ENCODE measurements at regions not wholly inside any gene's neighbourhood (a gene's known extent, or its start where the extent isn't known, plus 50 kb on each side); places are given as distances from the start of the nearest gene placed in this dataset.

DNA sequence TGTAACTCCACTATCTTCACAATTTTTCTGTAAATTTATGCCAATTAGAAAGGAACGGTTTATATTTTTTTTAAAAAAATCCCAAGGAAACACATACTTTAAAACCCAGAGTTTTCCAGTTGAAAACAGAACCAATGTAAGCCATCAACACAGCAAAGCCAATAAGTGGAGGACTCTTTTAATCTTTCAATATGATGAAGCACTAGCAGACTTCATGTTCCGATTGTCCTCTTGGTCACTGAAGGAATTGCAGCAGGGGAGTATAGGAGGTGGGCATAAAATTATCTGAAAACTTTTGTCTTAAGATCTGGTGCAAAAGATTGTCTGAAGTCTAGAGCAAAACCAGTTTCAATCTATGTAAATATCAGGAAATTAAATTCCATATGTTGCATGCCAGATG, 102.1 kb upstream of the PAPPA start:
- POLR2A ChIA-PET: no interaction called here

More for the DNA sequence above, 102.1 kb upstream of the PAPPA start:
- no peak overlapping the region for H3K4me2 ChIP-seq
- CTCF ChIA-PET: no interaction called here
- no peaks in the 10 kb centered on the region for H3K27me3 ChIP-seq (ENCODE audit: insufficient read depth)
- no peaks in the 10 kb centered on the region for H3K36me3 ChIP-seq (replicated peaks in 1 of 2; ENCODE audit: control insufficient read depth in 1 of 2, insufficient read depth in 2 of 2, low read length in 1 of 2)
- no peak for TF ChIP-seq MXI1 (IDR thresholded peaks at IDR 0.05; ENCODE audit: low read depth, low read length)
- TF ChIP-seq RAD21 (IDR thresholded peaks at IDR 0.05; ENCODE audit: low read length): no peak
- TF ChIP-seq, protein P1, sequence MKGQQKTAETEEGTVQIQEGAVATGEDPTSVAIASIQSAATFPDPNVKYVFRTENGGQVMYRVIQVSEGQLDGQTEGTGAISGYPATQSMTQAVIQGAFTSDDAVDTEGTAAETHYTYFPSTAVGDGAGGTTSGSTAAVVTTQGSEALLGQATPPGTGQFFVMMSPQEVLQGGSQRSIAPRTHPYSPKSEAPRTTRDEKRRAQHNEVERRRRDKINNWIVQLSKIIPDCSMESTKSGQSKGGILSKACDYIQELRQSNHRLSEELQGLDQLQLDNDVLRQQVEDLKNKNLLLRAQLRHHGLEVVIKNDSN (IDR thresholded peaks at IDR 0.05; ENCODE audit: borderline replicate concordance, low read depth): no peak
- no peak for TF ChIP-seq YY1 (IDR thresholded peaks at IDR 0.05; ENCODE audit: low read depth)
- TF ChIP-seq, protein P2, sequence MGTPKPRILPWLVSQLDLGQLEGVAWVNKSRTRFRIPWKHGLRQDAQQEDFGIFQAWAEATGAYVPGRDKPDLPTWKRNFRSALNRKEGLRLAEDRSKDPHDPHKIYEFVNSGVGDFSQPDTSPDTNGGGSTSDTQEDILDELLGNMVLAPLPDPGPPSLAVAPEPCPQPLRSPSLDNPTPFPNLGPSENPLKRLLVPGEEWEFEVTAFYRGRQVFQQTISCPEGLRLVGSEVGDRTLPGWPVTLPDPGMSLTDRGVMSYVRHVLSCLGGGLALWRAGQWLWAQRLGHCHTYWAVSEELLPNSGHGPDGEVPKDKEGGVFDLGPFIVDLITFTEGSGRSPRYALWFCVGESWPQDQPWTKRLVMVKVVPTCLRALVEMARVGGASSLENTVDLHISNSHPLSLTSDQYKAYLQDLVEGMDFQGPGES (IDR thresholded peaks at IDR 0.05; ENCODE audit: low read depth, low read length): no peak
- TF ChIP-seq RXRA (IDR thresholded peaks at IDR 0.05; ENCODE audit: borderline replicate concordance, low read depth): no peak
- TF ChIP-seq SIN3A (IDR thresholded peaks at IDR 0.05; ENCODE audit: borderline replicate concordance, low read depth, low read length): no peak
- TF ChIP-seq, protein P3, sequence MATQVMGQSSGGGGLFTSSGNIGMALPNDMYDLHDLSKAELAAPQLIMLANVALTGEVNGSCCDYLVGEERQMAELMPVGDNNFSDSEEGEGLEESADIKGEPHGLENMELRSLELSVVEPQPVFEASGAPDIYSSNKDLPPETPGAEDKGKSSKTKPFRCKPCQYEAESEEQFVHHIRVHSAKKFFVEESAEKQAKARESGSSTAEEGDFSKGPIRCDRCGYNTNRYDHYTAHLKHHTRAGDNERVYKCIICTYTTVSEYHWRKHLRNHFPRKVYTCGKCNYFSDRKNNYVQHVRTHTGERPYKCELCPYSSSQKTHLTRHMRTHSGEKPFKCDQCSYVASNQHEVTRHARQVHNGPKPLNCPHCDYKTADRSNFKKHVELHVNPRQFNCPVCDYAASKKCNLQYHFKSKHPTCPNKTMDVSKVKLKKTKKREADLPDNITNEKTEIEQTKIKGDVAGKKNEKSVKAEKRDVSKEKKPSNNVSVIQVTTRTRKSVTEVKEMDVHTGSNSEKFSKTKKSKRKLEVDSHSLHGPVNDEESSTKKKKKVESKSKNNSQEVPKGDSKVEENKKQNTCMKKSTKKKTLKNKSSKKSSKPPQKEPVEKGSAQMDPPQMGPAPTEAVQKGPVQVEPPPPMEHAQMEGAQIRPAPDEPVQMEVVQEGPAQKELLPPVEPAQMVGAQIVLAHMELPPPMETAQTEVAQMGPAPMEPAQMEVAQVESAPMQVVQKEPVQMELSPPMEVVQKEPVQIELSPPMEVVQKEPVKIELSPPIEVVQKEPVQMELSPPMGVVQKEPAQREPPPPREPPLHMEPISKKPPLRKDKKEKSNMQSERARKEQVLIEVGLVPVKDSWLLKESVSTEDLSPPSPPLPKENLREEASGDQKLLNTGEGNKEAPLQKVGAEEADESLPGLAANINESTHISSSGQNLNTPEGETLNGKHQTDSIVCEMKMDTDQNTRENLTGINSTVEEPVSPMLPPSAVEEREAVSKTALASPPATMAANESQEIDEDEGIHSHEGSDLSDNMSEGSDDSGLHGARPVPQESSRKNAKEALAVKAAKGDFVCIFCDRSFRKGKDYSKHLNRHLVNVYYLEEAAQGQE (IDR thresholded peaks at IDR 0.05; ENCODE audit: low read depth, low read length): no peak
- TF ChIP-seq, protein P4, sequence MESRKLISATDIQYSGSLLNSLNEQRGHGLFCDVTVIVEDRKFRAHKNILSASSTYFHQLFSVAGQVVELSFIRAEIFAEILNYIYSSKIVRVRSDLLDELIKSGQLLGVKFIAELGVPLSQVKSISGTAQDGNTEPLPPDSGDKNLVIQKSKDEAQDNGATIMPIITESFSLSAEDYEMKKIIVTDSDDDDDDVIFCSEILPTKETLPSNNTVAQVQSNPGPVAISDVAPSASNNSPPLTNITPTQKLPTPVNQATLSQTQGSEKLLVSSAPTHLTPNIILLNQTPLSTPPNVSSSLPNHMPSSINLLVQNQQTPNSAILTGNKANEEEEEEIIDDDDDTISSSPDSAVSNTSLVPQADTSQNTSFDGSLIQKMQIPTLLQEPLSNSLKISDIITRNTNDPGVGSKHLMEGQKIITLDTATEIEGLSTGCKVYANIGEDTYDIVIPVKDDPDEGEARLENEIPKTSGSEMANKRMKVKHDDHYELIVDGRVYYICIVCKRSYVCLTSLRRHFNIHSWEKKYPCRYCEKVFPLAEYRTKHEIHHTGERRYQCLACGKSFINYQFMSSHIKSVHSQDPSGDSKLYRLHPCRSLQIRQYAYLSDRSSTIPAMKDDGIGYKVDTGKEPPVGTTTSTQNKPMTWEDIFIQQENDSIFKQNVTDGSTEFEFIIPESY (IDR thresholded peaks at IDR 0.05; ENCODE audit: borderline replicate concordance, low read depth): no peak
- TF ChIP-seq ELF1 (IDR thresholded peaks at IDR 0.05): no peak
- TF ChIP-seq TCF12 (IDR thresholded peaks at IDR 0.05): no peak
- TF ChIP-seq JUND (IDR thresholded peaks at IDR 0.05): no peak
- TF ChIP-seq NRF1 (IDR thresholded peaks at IDR 0.05; ENCODE audit: low read depth, low read length): no peak
- TF ChIP-seq SMC3 (IDR thresholded peaks at IDR 0.05; ENCODE audit: low read depth, low read length): no peak
- no peak for TF ChIP-seq POLR2AphosphoS5 (IDR thresholded peaks at IDR 0.05; ENCODE audit: low read depth, low read length)
- TF ChIP-seq TAF1 (IDR thresholded peaks at IDR 0.05; ENCODE audit: borderline replicate concordance, low read depth, low read length): no peak
- TF ChIP-seq FOXM1 (IDR thresholded peaks at IDR 0.05; ENCODE audit: low read depth): no peak
- H2AFZ ChIP-seq (ENCODE audit: low read depth): no peak overlapping the region
- H4K20me1 ChIP-seq (ENCODE audit: insufficient read depth): no peaks in the 10 kb centered on the region
- H3K9me3 ChIP-seq: no peaks in the 10 kb centered on the region
- H3F3A ChIP-seq (replicated peaks; ENCODE audit: insufficient read depth): no peaks in the 10 kb centered on the region
- H3K27ac ChIP-seq (ENCODE audit: low read depth in 2 of 2, low read length in 1 of 2): no peak overlapping the region
- no peaks in the 10 kb centered on the region for H3K79me2 ChIP-seq (ENCODE audit: insufficient read depth)
- H3K9ac ChIP-seq: no peak overlapping the region
- no peaks in the 10 kb centered on the region for H3K4me1 ChIP-seq (ENCODE audit: control insufficient read depth in 1 of 2, insufficient read depth in 2 of 2, low read depth in 1 of 2, low read length in 1 of 2)
- DNase-seq: no peak
- no peak overlapping the region for H3K4me3 ChIP-seq (ENCODE audit: low read depth in 2 of 2, low read length in 1 of 2)
- no peaks in the 10 kb centered on the region for H3K9me2 ChIP-seq
- WGBS (ENCODE audit: low lambda C conversion rate): 91% methylated on average over 2 of the region's 2 CpGs

Data from SK-N-SH (cell line).